ENCODE measurements at regions not wholly inside any gene's neighbourhood (a gene's known extent, or its start where the extent isn't known, plus 50 kb on each side); places are given as distances from the start of the nearest gene placed in this dataset.

DNA sequence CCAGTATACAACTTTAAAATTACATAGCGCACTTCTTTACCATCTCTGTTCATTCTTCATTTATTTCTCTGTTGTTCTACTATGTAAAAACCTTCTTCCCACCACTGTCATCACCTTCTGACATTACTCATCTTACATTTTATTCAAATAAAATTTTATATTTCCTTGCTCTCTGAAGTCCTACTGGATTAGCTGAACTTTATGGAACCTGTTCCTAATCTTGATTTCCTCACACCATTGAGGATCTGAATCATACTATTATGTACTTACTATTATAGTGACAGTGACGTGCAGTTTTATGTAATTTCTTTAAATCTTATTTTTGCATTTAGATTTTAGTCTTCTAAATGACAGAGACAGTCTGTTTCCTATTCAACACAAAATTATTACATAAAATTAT lies 98.3 kb downstream of the DYNAP start:
- no peak for TF ChIP-seq SP2 (tag by site-specific recombination; IDR thresholded peaks at IDR 0.05)
- no peak for TF ChIP-seq ZNF175 (tag by site-specific recombination; IDR thresholded peaks at IDR 0.05)
- TF ChIP-seq, protein P1, sequence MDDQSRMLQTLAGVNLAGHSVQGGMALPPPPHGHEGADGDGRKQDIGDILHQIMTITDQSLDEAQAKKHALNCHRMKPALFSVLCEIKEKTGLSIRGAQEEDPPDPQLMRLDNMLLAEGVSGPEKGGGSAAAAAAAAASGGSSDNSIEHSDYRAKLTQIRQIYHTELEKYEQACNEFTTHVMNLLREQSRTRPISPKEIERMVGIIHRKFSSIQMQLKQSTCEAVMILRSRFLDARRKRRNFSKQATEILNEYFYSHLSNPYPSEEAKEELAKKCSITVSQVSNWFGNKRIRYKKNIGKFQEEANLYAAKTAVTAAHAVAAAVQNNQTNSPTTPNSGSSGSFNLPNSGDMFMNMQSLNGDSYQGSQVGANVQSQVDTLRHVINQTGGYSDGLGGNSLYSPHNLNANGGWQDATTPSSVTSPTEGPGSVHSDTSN (CRISPR knock-in tag; IDR thresholded peaks at IDR 0.05): no peak
- TF ChIP-seq, protein P2, sequence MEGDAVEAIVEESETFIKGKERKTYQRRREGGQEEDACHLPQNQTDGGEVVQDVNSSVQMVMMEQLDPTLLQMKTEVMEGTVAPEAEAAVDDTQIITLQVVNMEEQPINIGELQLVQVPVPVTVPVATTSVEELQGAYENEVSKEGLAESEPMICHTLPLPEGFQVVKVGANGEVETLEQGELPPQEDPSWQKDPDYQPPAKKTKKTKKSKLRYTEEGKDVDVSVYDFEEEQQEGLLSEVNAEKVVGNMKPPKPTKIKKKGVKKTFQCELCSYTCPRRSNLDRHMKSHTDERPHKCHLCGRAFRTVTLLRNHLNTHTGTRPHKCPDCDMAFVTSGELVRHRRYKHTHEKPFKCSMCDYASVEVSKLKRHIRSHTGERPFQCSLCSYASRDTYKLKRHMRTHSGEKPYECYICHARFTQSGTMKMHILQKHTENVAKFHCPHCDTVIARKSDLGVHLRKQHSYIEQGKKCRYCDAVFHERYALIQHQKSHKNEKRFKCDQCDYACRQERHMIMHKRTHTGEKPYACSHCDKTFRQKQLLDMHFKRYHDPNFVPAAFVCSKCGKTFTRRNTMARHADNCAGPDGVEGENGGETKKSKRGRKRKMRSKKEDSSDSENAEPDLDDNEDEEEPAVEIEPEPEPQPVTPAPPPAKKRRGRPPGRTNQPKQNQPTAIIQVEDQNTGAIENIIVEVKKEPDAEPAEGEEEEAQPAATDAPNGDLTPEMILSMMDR (tag by site-specific recombination; IDR thresholded peaks at IDR 0.05): no peak
- no peak for TF ChIP-seq ZNF530 (tag by site-specific recombination; IDR thresholded peaks at IDR 0.05; ENCODE audit: low read depth)
- TF ChIP-seq ZNF132 (tag by site-specific recombination; IDR thresholded peaks at IDR 0.05; ENCODE audit: borderline replicate concordance): no peak
- TF ChIP-seq TCF7L2 (IDR thresholded peaks at IDR 0.05; ENCODE audit: borderline replicate concordance, low read depth, low read length): no peak
- TF ChIP-seq PRDM1 (tag by site-specific recombination; IDR thresholded peaks at IDR 0.05): no peak
